Panc1 (cell line): ENCODE measurements at regions not wholly inside any gene's neighbourhood (a gene's known extent, or its start where the extent isn't known, plus 50 kb on each side); places are given as distances from the start of the nearest gene placed in this dataset.

ENCODE experiments used
- POLR2AphosphoS5 ChIP-seq: IDR thresholded peaks from 2 replicates; pipeline ENCODE4 v1.6.1; 2012; ENCODE audit warnings: mild to moderate bottlenecking, low read depth, low read length, moderate library complexity
- TCF7L2 ChIP-seq: IDR thresholded peaks from 2 replicates; pipeline ENCODE4 v1.6.1; 2011; ENCODE audit warnings: mild to moderate bottlenecking, low read depth, low read length, inconsistent platforms
- TF ChIP-seq, protein P1 (sequence below): fragments of 450-650 bp; IDR thresholded peaks from 2 replicates; pipeline ENCODE4 v1.5.1; 2017; ENCODE audit warnings: mild to moderate bottlenecking
- TF ChIP-seq, protein P2 (sequence below), 2 experiments: IDR thresholded peaks; 2 replicates each; pipeline ENCODE4 v1.6.1; 2011 to 2012; ENCODE audit warnings: low read depth in 2 of 2, control low read depth in 1 of 2, low read length in 1 of 2, mild to moderate bottlenecking in 1 of 2, moderate library complexity in 1 of 2; ENCODE audit not compliant: insufficient read depth in 1 of 2

GRCh38 chr1:188672153-188672552, 1805.5 kb downstream of the BRINP3 start:
- TF ChIP-seq, protein P1, sequence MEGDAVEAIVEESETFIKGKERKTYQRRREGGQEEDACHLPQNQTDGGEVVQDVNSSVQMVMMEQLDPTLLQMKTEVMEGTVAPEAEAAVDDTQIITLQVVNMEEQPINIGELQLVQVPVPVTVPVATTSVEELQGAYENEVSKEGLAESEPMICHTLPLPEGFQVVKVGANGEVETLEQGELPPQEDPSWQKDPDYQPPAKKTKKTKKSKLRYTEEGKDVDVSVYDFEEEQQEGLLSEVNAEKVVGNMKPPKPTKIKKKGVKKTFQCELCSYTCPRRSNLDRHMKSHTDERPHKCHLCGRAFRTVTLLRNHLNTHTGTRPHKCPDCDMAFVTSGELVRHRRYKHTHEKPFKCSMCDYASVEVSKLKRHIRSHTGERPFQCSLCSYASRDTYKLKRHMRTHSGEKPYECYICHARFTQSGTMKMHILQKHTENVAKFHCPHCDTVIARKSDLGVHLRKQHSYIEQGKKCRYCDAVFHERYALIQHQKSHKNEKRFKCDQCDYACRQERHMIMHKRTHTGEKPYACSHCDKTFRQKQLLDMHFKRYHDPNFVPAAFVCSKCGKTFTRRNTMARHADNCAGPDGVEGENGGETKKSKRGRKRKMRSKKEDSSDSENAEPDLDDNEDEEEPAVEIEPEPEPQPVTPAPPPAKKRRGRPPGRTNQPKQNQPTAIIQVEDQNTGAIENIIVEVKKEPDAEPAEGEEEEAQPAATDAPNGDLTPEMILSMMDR = no peak
- TF ChIP-seq POLR2AphosphoS5 (no peak), TCF7L2 (no peak)
- TF ChIP-seq, protein P2, sequence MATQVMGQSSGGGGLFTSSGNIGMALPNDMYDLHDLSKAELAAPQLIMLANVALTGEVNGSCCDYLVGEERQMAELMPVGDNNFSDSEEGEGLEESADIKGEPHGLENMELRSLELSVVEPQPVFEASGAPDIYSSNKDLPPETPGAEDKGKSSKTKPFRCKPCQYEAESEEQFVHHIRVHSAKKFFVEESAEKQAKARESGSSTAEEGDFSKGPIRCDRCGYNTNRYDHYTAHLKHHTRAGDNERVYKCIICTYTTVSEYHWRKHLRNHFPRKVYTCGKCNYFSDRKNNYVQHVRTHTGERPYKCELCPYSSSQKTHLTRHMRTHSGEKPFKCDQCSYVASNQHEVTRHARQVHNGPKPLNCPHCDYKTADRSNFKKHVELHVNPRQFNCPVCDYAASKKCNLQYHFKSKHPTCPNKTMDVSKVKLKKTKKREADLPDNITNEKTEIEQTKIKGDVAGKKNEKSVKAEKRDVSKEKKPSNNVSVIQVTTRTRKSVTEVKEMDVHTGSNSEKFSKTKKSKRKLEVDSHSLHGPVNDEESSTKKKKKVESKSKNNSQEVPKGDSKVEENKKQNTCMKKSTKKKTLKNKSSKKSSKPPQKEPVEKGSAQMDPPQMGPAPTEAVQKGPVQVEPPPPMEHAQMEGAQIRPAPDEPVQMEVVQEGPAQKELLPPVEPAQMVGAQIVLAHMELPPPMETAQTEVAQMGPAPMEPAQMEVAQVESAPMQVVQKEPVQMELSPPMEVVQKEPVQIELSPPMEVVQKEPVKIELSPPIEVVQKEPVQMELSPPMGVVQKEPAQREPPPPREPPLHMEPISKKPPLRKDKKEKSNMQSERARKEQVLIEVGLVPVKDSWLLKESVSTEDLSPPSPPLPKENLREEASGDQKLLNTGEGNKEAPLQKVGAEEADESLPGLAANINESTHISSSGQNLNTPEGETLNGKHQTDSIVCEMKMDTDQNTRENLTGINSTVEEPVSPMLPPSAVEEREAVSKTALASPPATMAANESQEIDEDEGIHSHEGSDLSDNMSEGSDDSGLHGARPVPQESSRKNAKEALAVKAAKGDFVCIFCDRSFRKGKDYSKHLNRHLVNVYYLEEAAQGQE (IDR thresholded peaks at IDR 0.05; ENCODE audit: insufficient read depth in 1 of 2, low read depth in 2 of 2, low read length in 1 of 2) = no peak
